ENCODE measurements at regions not wholly inside any gene's neighbourhood (a gene's known extent, or its start where the extent isn't known, plus 50 kb on each side); places are given as distances from the start of the nearest gene placed in this dataset.

- no peak for DNase-seq
These were observed 224.5 kb downstream of the SP3 start for GRCh38 chr2:173740639-173741038.

GRCh38 chr2:173741759-173742158 lies 223.4 kb downstream of the SP3 start:
- DNase-seq: no peak

GRCh38 chr2:173747035-173747434 lies 218.1 kb downstream of the SP3 start:
- no peak for DNase-seq

- no peak for DNase-seq
These were observed 215.9 kb downstream of the SP3 start for GRCh38 chr2:173749315-173749714.

GRCh38 chr2:173750353-173750801 lies 214.8 kb downstream of the SP3 start:
- no peak for DNase-seq

GRCh38 chr2:173750831-173751230 lies 214.3 kb downstream of the SP3 start:
- DNase-seq: no peak

- no peak for DNase-seq
These were observed 213.8 kb downstream of the SP3 start for GRCh38 chr2:173751245-173751975.

- no peak for DNase-seq
These were observed 213.0 kb downstream of the SP3 start for GRCh38 chr2:173752152-173752551.

GRCh38 chr2:173753441-173753840 lies 211.7 kb downstream of the SP3 start:
- DNase-seq: no peak

- DNase-seq: no peak
These were observed 211.0 kb downstream of the SP3 start for GRCh38 chr2:173754165-173754564.

- no peak for DNase-seq
These were observed 210.3 kb downstream of the SP3 start for GRCh38 chr2:173754837-173755236.

GRCh38 chr2:173755798-173756197 lies 209.4 kb downstream of the SP3 start:
- DNase-seq: no peak

GRCh38 chr2:173759959-173760358 lies 205.2 kb downstream of the SP3 start:
- DNase-seq: no peak

GRCh38 chr2:173760553-173760952 lies 204.6 kb downstream of the SP3 start:
- DNase-seq: no peak

GRCh38 chr2:173761603-173762119 lies 203.5 kb downstream of the SP3 start:
- DNase-seq: no peak

GRCh38 chr2:173762221-173762620 lies 203.0 kb downstream of the SP3 start:
- no peak for DNase-seq

- DNase-seq: no peak
These were observed 202.3 kb downstream of the SP3 start for GRCh38 chr2:173762864-173763263.

- no peak for DNase-seq
These were observed 201.5 kb downstream of the SP3 start for GRCh38 chr2:173763641-173764040.

- no peak for DNase-seq
These were observed 201.1 kb downstream of the SP3 start for GRCh38 chr2:173764094-173764493.

GRCh38 chr2:173766537-173767289 lies 198.5 kb downstream of the SP3 start:
- no peak for DNase-seq

GRCh38 chr2:173770947-173771678 lies 194.1 kb downstream of the SP3 start:
- DNase-seq: no peak

- DNase-seq: no peak
These were observed 193.0 kb downstream of the SP3 start for GRCh38 chr2:173772205-173772604.

- no peak for DNase-seq
These were observed 192.1 kb downstream of the SP3 start for GRCh38 chr2:173773076-173773475.

All from midbrain (tissue), 1 donor.